Inferior parietal cortex (tissue), 1 donor: ENCODE measurements at regions not wholly inside any gene's neighbourhood (a gene's known extent, or its start where the extent isn't known, plus 50 kb on each side); places are given as distances from the start of the nearest gene placed in this dataset.

Source experiments
- DNase-seq: peaks from one replicate; pipeline ENCODE4 v3.0.0-alpha.2; 2016; ENCODE audit errors: extremely low spot score

- DNase-seq, result no peak
Observed at GRCh38 chr19:31501427-31502195, 152.4 kb upstream of the TSHZ3 start.

- no peak for DNase-seq
Observed at GRCh38 chr19:31502536-31503170, 153.4 kb upstream of the TSHZ3 start.

- DNase-seq, result no peak
Observed at GRCh38 chr19:31503211-31503610, 154.0 kb upstream of the TSHZ3 start.

GRCh38 chr19:31504221-31504620 is 155.0 kb upstream of the TSHZ3 start:
- DNase-seq, result no peak

- DNase-seq, result no peak
Observed at GRCh38 chr19:31505596-31505910, 156.3 kb upstream of the TSHZ3 start.

- DNase-seq, result no peak
Observed at GRCh38 chr19:31506102-31506501, 156.9 kb upstream of the TSHZ3 start.

GRCh38 chr19:31510635-31511034 is 161.4 kb upstream of the TSHZ3 start:
- DNase-seq, result no peak

- DNase-seq, result no peak
Observed at GRCh38 chr19:31511098-31511497, 161.9 kb upstream of the TSHZ3 start.

GRCh38 chr19:31511696-31512095 is 162.5 kb upstream of the TSHZ3 start:
- no peak for DNase-seq

GRCh38 chr19:31512181-31512970 is 163.1 kb upstream of the TSHZ3 start:
- no peak for DNase-seq

- DNase-seq, result no peak
Observed at GRCh38 chr19:31513841-31514240, 164.6 kb upstream of the TSHZ3 start.

GRCh38 chr19:31515931-31516330 is 166.7 kb upstream of the TSHZ3 start:
- DNase-seq, result no peak

- no peak for DNase-seq
Observed at GRCh38 chr19:31516756-31517155, 167.5 kb upstream of the TSHZ3 start.

GRCh38 chr19:31517224-31518180 is 168.3 kb upstream of the TSHZ3 start:
- no peak for DNase-seq

- DNase-seq, result no peak
Observed at GRCh38 chr19:31518216-31519020, 169.2 kb upstream of the TSHZ3 start.

- DNase-seq, result no peak
Observed at GRCh38 chr19:31519256-31519655, 170.0 kb upstream of the TSHZ3 start.

GRCh38 chr19:31519908-31520307 is 170.7 kb upstream of the TSHZ3 start:
- DNase-seq, result no peak

- no peak for DNase-seq
Observed at GRCh38 chr19:31520633-31521032, 171.4 kb upstream of the TSHZ3 start.

- no peak for DNase-seq
Observed at GRCh38 chr19:31525610-31526147, 176.4 kb upstream of the TSHZ3 start.

GRCh38 chr19:31527443-31527842 is 178.2 kb upstream of the TSHZ3 start:
- no peak for DNase-seq

- DNase-seq, result no peak
Observed at GRCh38 chr19:31528261-31528660, 179.0 kb upstream of the TSHZ3 start.
